Kasumi-1 (cell line): ENCODE measurements at regions not wholly inside any gene's neighbourhood (a gene's known extent, or its start where the extent isn't known, plus 50 kb on each side); places are given as distances from the start of the nearest gene placed in this dataset.
"Not testable (repeated sequence)": the region's sequence is repeated elsewhere in the genome, so short reads cannot be mapped to it uniquely, and the experiment has no call there.

ENCODE experiments used
- DNase-seq, 2 experiments: peaks; one replicate each; lab custom pipeline; 2025; lab: John Stamatoyannopoulos, UW

GRCh38 chr5:54404568-54404967 lies 50.9 kb upstream of the HSPB3 start:
- DNase-seq: peak in 1 of 2 experiments; percentile 6

DNA sequence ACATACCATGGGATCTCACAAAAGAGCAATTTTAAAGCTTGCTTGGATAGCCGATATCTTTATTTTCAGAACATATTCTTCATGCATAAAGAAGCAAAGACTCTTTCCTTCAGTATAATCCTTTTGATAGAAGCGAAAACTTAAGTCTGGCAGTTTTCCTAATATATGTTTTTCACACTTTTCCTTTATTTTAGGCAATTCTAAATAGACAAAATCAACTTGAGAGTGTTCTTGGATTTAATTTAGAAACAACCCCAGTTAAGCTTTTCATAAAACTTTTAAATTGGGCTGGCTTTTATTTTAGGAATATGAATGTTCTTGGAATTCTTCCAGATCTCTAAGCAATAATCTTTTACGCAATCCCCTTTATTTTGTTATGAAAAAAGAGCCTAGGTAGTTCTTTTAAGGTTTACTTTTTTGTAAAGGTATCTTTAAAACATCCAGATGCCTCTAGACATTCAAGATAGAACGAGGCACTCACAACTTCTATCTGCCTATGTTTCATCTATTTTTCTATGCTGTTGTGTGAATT lies 51.5 kb upstream of the HSPB3 start:
- no peak for DNase-seq

DNA sequence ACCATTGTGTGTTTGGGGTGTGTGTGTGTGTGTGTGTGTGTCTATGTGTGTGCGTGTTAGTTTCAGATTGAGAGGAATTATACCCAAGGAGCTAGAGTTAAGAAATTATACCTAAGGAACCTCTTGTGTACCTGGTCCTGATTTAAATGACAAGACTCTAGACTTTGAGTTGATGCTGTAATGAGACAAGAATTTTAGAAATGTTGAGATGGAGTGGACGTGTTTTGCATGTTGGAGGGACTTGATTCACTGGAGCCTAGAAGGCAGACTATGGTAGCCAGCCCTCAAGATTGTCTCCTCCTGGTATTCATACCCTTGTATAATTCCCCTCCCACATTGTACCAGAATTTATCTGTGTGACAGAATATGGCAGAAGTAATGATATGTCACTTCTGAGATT lies 52.4 kb upstream of the HSPB3 start:
- no peak for DNase-seq

DNA sequence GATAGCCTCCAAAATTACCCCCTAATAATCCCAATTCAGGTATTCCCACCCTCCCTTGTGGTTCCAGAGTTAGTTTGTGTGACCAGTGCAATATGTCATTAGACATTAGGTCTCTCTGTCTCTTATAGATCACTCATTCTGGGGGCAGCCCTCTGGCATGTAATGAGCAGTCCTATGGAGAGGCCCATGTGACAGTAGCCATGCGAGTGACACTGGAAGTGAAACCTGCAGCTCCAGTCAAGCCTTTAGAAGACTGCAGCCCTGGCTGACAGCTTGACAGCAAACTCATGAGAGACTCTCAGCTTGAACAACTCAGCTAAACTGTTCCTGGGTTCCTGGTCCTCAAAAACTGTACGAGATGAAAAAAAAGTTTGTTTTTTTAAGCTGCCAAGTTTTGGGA lies 54.0 kb upstream of the HSPB3 start:
- DNase-seq: no peak

DNA sequence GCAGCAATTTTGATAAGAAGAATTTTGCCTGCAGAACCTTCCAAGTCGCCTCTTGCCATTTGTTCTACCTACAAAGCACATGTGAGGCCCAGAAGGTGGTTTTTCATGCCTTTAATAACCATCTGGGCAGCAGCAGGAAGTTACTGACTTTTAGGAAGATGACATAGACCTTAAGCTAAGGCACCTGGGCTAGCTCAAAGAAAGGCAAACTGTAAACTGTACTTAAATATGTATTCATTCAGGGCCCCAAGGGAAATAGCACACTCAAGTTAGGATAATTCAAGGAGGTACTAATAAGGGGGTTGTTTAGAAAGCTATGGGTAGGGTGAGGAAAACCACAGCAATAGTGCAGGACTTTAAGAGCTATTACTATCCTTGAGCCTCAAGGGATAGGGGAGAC lies 57.3 kb upstream of the HSPB3 start:
- no peak for DNase-seq

DNA sequence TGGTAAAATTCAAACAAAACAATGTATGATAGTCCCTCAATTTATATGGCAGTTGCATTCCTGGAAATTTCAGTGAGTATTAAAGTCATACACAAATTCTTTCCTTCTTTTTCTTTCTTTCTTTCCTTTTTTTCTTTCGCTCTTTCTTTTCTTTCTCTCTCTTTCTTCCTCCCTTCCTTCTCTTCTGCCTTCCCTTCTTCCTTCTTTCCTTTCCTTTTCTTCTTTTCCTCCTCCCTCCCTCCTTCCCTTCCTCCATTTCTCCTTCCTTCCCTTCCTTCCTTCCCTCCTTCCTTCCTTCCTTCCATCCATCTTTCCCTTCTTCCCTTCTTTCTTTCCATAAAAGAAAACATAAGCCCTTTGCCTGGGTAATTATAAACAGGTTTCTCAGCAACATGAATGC lies 58.1 kb upstream of the HSPB3 start:
- no peak for DNase-seq

- not testable (repeated sequence) for DNase-seq
Measured at GRCh38 chr5:54393007-54393406, 62.5 kb upstream of the HSPB3 start.

GRCh38 chr5:54390539-54391031 lies 64.9 kb upstream of the HSPB3 start:
- DNase-seq: no peak

- no peak for DNase-seq
Measured at GRCh38 chr5:54390015-54390414, 65.5 kb upstream of the HSPB3 start.

- not testable (repeated sequence) for DNase-seq
Measured at GRCh38 chr5:54389399-54389798, 66.1 kb upstream of the HSPB3 start.

GRCh38 chr5:54388811-54389210 lies 66.7 kb upstream of the HSPB3 start:
- DNase-seq: no peak

GRCh38 chr5:54388409-54388808 lies 67.1 kb upstream of the HSPB3 start:
- no peak for DNase-seq

GRCh38 chr5:54387659-54388232 lies 67.8 kb upstream of the HSPB3 start:
- no peak for DNase-seq

- no peak for DNase-seq
Measured at GRCh38 chr5:54387031-54387430, 68.5 kb upstream of the HSPB3 start.

DNA sequence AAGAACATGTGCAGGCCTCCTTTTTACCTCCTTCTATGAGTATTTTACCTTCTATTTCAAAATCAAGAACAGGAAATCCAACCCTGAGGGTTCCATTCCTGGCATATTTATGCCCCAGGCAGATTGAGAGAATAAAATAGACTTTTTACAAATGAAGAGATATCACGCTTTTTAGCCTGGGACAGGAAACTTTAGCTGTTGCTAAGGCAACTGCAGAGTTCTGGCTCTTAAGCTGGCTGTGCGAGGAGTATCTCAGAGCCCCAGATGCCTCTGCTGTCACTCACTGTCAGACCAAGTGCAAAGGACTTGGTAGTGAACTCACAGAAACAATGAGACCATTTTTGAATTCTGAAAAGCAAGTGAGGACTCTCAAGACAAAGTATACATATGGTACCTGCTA lies 69.5 kb upstream of the HSPB3 start:
- no peak for DNase-seq

GRCh38 chr5:54384356-54384933 lies 71.1 kb upstream of the HSPB3 start:
- no peak for DNase-seq

- DNase-seq: no peak
Measured at GRCh38 chr5:54383941-54384340, 71.6 kb upstream of the HSPB3 start.

GRCh38 chr5:54383225-54383901 lies 72.1 kb upstream of the HSPB3 start:
- DNase-seq: no peak

DNA sequence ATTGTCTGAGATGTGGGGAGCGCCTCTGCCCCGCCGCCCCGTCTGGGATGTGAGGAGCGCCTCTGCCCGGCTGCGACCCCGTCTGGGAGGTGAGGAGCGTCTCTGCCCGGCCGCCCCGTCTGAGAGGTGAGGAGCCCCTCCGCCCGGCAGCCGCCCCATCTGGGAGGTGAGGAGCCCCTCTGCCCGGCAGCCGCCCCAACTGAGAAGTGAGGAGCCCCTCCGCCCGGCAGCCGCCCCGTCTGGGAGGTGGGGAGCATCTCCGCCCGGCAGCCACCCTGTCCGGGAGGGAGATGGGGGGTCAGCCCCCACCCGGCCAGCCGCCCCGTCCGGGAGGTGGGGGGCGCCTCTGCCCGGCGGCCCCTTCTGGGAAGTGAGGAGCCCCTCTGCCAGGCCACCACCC lies 70.9 kb upstream of the ARL15 start:
- DNase-seq: not testable (repeated sequence)

DNA sequence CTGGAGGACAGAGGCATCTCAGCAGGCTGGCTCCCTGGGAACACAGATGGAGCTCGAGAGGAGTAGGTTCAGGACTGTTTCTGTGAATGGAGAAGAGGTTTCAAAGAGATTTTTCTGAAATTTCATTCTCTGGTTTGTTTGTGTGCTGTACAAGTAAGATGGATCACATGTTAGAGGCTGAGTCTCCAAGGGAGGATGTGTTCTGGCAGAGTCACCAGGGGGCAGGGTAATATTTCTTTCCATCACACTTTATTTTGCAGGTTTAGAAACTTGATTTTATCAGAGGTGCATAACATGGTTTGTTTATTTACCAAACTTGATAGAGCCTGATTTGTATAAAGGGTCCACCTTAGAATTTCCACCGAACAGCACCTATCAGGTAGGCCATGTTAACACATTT lies 69.2 kb upstream of the ARL15 start:
- no peak for DNase-seq

DNA sequence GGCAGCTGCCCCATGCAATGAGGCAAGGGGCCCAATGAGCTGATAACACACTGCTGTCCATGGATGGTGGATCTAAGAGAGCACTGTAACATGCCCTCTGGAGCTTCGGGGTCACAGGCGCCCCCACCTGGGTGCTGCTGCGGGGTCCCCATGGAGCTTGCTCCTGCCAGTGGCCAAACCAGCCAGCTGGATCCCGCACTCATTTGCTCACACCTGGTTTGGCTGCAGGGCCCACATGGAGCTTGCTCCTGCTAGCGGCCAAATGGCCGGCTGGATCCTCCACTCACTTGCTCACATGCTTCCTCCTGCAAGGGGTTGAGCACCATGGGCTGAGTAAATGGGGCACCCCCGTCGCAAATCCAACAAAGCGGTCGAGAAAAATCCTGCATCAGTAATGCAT lies 68.3 kb upstream of the ARL15 start:
- no peak for DNase-seq

GRCh38 chr5:54377339-54377738 lies 67.0 kb upstream of the ARL15 start:
- not testable (repeated sequence) for DNase-seq

DNA sequence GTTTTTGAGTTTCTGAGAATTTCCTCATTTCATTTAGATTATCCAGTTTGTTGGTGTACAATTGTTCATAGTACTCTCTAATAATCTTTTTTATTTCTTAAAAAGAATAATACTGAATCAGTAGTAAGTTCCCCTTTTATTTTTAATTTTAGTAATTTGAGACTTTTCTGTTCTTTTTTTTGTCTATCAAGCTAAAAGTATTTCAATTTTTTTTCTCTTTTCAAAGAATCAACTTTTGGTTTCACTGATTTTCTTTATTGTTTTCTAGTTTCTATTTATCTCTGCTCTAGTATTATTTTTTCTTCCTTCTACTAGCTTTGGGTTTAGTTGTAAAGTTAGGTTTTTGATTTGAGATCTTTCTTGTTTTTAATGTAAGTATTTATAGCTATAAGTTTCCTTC lies 60.6 kb upstream of the ARL15 start:
- no peak for DNase-seq
